GM19035 (cell line): ENCODE measurements at regions not wholly inside any gene's neighbourhood (a gene's known extent, or its start where the extent isn't known, plus 50 kb on each side); places are given as distances from the start of the nearest gene placed in this dataset.
"Not testable (repeated sequence)": the region's sequence is repeated elsewhere in the genome, so short reads cannot be mapped to it uniquely, and the experiment has no call there.

Source experiments
- ATAC-seq: cut with Tn5 transposase; IDR thresholded peaks from one replicate; pipeline ENCODE4 v1.9.1; 2021; ENCODE audit not compliant: unreplicated experiment

DNA sequence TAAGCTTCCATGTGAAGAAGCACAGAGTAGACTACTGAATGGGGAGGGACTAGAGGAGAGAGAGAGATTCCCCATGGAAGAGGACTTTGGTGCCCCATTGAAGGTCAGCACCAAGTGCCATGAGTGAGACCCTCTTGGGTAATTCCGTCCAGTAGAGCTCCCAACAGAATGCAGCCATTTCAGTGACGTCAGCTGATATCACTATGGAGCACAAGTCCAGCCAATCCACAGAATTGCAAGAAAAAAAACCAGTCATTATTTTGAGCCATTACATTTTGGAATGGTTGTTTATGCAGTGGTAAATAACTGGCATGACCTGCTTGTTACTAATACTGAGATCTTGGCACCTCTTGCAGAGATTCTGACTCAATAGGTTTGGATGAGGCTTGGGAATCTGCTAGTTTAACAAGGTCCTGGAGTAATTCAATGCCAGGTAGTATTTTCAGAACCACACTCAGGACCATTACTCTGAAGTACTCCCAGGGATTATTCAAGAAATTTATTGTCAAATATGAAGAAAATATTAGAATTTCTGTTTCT lies 52.6 kb upstream of the SP8 start:
- ATAC-seq = no peak

DNA sequence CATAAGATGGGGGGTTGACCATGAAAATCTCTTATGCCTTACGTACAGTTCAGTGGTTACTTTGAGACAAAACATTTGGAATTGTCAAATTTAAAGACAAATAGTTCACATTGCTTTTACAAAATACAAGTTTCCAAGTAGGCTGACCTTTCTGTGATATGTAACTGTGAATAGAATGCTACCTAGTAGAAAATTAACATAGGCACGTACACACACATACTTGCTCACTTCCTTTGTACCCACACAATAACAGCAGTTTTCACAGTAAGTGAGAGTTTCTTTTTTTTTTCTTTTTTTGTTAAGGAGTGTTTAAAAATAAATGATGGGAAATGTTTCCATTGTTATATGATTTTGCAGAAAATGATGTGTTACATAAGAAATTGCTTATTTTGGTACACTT lies 53.3 kb upstream of the SP8 start:
- no peak for ATAC-seq

DNA sequence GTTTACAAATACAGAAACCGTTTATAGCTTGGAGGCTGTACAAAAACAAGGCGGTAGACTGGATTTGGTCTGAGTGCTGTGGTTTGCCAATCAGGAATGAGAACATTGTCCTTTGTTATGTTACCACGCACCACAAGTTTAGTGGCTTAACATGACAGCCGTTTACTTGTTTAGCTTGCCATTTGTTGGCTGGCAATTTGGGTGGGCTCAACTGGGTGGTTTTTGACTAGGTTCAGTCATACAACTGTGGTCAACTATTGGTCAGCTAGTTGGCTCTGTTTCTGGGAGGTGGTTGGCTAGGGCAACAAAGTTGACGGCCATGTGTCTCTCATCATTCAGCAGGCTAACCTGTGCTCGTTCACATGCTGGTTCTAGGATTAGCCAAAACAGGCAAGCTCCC lies 60.1 kb upstream of the SP8 start:
- ATAC-seq = no peak

DNA sequence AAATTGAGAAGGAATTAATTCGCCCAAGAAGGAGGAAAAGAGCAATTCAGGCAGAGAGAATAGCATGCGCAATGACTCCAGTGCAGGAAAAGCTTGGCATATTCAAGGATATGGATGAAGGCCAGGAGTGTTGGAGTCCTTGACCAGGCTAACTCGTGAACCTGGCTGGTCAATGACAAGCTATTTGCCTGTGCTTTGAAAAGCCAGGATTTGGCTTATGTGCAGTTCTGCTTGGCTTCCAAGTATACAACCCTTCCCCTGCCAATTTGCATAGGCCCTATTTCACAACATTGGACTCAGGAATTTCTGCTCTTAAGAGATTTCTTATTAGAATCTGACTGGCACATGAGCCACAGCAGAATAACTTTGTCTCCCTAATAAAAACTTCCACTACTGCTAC lies 72.3 kb upstream of the SP8 start:
- no peak for ATAC-seq

DNA sequence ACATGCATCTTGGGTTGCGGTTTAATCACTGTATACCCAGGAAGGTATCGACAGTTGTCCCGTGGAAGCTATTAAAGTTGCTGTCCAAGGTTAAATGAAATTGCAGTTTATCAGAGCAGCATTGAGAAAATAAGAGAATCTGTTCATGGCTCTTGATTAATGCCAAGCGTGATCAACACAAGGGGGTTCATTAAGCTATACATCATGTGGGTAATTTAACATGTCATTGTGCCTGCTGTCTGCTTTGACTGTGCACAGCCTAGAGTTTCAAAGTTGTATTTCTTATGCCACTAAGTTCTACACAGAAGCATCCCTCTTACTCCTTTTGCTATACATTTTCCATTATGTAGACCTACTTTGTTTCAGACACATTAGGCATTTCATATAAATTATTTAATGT lies 74.8 kb upstream of the SP8 start:
- ATAC-seq = no peak

DNA sequence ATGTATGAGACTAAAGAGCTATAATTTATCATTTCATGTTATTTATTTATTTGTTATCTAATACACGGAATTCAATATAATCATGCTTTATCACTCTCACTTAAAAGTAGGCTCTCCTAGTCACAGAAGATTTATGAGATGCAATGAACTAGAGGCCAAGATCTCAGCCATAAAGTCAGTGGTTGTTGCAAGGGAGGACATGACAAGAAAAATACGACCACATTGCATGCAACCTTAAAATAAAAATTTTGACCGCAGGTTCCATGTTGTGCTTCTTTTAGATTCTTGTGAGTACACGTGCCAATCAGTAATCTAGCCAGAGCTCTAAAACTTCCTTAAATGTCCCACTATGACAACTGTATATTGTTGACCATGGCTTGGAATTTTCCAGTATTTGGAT lies 75.9 kb upstream of the SP8 start:
- no peak for ATAC-seq

DNA sequence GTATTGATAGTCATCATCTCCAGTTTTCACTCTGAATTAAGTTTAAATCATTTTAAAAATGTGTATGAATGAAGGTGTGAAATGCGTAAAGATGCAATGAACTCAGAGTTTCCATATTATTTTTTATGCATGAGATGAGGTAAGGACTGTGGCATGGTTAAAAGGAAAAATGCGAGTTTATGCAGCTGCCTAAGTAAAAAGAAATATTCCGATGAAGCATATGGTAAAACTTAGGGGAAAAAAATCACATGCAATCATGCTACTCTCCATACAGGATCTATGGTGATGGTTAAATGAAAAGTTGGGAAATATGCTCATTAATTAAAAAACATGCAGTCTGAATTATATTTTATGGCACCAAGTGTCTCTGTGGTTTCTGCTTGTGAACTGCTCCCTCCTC lies 77.5 kb upstream of the SP8 start:
- ATAC-seq = no peak

DNA sequence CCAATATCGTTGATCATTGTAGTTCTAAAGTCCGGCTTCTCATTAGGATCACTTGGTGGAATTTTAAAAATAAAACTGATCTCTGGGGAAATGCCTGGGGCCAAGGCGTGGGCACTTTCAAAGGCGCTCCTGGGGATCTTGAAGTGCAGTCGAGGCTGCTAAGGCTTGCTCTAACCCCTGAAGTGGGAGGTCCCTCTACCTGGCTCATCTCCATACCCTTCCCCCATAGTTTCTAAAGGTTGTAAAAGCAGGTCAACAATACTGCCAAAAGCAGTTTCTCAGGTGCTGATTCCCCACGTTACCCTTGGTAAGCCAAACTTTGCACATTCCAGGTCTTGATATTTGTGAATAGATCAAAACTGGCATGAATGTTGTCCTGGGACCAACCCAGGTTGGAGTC lies 79.0 kb upstream of the SP8 start:
- ATAC-seq = no peak

DNA sequence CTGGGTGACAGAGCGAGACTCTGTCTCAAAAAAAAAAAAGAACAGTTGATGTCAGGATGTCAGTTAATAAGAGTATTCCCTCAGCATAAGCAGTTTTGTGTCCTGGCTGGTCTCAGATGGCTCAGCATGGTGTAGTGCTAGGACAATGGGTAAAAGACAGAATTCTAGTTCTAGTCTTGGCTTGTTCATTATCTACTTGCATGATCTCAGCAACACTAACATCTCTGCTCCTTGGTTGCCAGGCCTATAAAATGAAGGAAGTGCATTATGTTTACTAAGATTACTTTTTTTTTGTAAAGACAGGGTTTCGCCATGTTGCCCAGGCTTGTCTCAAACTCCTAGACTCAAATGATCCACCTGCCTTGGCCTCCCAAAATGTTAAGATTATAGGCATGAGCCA lies 84.3 kb upstream of the SP8 start:
- ATAC-seq = no peak

DNA sequence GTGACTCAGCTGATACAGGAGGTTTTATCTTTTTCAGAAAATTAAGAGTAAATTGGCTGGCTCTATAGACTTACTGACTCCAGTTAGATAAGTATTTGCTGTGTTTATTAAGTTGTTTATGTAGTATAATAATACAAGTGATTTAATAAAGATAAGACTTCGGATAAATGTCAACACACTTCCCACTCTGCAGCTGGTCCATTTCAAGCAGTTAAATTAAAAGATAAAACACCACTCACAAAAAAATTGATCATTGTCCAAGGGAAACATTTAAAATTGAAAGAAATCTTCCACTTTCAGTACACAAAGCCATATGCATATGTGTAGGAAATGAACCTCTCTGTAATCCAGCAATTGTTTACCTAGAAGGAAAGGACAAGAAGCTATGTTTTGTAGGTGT lies 106.1 kb upstream of the SP8 start:
- no peak for ATAC-seq

DNA sequence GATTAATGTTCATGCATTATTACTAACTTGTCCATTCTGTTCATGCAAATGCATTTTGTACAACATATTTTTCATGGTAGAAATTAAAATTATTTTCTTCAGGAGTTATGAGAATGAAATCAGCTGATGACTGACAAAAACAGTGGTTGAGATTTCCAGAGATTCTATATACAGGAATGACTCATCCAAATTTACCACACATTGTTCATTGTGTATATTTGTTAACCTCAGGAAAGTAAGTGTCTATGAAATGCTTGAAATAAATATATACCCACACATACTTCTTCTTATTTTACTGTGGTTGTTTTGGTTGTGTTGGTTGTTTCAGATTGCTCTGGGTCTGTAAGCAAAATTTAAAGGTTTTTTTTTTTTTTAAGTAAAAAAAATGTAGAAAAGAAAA lies 108.1 kb upstream of the SP8 start:
- no peak for ATAC-seq

DNA sequence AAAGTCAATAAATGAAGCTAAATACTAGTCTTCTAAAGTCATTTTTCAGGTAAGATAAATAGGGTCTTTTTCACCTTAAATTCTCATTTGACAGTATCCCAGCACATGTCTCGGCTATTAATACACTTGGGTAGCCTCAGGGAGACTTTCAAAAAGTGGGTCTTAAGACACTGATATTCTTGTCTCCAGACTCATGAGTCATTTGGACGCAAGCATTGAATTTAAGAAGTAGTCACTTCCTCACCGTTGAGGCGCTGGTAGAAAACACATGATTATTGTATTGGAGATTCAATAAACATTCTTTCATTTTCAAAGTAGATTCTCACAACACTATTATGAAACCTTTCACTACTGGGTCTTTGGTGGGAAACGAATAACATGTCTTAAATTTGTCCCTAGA lies 108.9 kb upstream of the SP8 start:
- no peak for ATAC-seq

DNA sequence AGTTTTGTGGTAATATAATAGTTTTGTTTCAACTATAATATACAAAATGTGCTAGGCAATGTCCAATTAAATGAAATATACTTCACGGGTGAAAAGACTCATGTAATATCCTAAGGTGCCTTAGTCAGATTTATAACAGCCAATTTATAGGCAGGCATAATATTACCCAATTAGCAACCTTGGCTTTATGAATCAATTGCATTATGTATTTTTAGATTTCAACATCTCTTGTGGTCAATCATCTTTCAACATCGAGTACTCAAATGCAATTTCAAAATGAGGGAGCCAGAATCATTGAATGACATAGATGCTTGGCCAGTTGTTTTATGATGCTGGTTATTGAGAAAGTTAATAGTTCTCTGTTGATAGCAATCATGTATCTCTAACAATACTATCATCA lies 110.3 kb upstream of the SP8 start:
- ATAC-seq = no peak

DNA sequence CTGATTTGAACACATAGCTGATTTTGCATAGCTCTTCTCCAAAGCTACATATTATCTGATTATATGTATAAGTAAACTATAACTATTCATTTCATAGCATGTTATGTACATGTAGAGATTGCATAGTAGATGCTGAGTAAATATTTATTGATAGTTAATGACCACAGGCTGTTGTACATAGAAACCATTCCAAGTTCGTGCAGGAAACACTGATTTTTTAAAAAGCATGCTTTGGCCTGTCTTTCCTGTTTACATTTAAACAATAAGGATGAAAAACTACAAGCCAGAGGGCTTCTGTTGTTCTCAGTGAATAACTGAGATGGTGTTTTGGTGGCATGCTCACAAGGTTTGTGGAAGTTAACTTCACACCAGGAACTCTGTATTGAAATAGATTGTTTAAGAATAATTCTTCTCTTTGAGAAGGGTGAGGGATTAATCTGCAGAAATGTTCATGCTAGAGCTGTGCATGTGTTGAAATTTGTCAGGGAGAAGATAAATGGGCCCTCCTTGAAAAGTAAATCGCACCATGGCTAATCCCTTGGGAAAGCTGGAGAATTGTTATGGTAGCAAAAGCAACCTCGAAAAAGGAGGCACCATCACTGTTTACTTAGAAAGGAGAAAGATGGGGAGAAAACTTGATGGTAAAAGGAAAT lies 120.2 kb upstream of the SP8 start:
- no peak for ATAC-seq

DNA sequence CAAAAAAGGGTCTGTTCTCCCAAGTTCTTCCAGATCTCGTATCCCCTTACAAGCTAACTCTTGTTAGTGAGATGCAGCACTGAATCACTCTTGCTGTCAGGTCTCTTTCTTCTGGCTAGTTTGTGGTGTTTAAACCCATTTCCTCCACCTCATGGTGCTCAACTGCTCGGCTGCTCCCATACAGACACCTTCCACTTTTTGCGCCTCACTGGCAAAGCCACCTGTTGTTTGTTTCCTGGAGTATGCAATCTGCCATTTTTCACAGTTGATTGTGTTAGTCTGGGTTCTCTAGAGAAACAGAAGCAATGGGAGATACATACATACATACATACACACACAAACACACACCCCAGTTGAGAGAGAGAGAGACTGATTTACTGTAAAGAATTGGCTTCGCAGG lies 124.4 kb upstream of the SP8 start:
- ATAC-seq = no peak

DNA sequence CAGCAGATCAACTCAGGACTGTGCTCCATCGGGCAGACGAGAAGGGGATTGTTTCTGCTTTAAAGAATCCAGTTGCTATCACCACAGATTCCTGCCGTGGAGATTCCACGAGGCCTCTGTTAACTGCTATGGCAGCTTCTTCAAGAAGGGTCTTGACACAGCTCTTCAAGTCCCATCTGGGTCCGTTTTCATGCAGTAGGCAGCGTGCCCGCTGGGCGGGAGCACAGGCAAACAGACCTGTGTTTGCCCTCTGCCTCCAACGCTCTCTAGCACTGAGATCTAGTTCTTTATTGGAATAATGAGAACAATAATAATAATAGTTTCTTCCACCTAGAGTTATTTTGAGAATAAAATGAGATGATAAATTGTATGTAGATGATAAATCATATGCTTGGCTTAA lies 127.2 kb upstream of the SP8 start:
- no peak for ATAC-seq

DNA sequence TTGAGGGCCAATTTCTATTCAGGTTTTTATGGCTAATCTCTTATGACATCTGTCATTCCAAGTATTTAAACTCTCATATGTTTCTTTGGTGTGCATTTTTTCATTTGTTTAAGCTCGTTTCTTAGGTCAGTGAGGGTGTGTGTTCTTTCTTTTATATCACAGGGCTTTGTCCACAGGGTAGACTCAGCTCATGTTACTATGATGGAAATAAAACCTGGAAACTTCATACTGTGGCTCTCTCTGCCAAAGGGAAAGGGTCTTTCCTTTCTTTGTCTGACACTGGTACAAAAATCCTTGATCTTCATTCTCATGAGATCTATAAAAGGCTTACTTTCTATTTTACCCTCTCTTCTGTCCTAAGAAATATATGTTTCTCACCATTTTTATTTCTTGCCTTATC lies 129.6 kb upstream of the SP8 start:
- ATAC-seq = no peak

DNA sequence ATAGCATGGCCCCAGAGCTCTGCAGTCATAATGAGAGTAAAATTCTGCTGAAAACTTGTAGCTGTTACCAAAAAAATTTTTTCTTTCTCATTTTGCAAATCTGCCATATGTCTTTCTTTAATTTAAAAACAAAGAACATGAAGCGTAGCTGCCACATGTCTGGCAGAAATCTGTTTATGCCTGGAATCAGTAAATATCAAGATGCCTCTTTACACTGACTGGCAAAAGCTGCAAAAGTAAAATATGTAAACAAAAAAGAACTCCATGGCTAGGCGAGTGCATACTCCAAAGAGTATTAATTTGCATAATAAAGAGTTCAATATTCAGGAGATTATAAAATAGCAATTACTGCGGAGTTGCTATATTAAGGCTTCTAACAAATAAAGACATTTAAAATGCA lies 130.9 kb upstream of the SP8 start:
- ATAC-seq = no peak

DNA sequence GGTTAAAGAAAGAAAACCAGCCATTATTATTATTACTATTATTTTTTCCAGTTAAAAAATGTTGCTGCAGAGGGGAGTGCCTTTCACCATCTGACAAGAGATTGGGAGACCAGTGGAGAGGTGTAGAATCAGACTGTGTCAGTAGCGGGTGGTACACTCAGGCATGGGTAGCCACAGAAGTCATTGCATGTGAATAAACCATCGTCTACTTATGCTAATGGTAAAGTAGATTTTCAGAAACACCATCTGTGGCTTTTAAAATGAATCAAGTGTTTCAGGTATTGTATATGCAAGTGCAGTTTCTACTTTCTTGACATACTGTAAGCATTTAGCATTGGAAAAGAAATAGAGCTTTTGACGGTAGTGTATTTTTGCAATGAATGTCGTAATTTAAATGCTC lies 131.5 kb upstream of the SP8 start:
- ATAC-seq = no peak

DNA sequence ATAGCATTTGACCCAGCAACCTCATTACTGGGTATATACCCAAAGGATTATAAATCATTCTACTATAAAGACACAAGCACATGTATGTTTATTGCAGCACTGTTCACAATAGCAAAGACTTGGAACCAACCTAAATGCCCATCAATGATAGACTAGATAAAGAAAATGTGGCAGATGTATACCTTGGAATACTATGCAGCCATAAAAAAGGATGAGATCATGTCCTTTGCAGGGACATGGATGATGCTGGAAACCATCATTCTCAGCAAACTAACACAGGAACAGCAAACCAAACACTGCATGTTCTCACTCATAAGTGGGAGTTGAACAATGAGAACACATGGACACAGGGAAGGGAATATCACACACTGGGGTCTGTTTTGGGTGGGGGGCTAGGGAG lies 140.5 kb upstream of the SP8 start:
- not testable (repeated sequence) for ATAC-seq

DNA sequence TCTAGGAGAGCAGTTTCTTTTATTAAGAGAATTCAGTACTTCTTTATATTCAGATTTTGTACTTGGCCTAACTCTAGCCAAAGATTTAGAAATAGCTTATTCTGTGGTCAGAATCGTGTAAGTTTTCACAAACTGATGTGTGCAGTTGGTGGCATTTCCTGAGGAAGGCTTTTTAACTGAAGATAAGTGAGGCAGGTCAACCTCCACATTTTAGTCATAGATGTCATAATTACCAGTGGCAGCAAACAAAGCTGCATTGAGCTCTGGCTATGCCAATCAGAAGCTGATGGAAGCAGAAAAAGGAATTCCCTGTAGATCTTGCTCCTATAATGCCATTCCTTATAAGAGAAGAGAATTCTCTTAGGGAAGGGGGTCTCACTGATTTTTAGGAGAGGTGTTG lies 141.3 kb upstream of the SP8 start:
- ATAC-seq = no peak

DNA sequence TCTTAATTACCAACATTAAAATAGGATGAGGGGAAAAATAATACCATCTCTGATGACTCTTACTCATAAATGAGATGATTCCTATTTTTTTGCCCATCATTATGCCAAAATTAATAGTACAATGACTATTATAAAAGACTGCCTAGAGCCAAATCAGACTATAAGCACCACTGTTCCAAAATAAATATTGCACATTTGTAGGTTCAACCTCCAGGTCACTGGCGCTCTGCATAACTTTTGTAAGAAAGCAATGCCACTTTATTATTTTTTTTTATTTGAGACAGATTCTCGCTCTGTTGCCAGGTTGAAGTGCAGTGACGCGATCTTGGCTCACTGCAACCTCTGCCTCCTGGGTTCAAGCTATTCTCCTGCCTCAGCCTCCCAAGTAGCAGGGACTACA lies 142.5 kb upstream of the SP8 start:
- no peak for ATAC-seq

DNA sequence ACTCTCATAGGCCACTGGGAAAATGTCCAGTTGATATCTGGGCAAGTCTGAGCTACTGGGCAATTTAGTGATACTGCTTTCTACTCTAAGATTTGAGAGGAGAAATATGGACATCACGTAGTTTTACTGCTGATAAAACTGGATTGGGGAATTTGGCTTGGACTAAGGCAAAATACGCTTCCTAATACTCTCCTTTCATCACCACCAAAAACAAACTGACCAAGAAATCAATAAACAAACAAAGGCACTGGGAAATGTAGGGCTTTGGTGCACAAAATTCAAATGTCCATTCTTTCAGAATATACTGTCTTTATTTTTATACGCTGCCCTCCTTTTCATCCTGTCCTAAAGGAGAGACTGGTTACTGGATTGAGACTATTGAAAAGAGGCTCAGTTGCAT lies 145.1 kb upstream of the SP8 start:
- no peak for ATAC-seq
